HepG2 (cell line): ENCODE measurements at regions not wholly inside any gene's neighbourhood (a gene's known extent, or its start where the extent isn't known, plus 50 kb on each side); places are given as distances from the start of the nearest gene placed in this dataset.

ENCODE experiments used
- ATAC-seq: fragments of 200-7000 bp; cut with Tn5 transposase; 3 replicates; pipeline ENCODE4 v1.9.1; 2020; ENCODE audit warnings: mild to moderate bottlenecking, moderate library complexity
- BruUV-seq: library from RNA; stranded (reverse); fragments of 400-500 nt; replicated peaks from 2 replicates; lab custom pipeline; 2021; lab: Mats Ljungman, UMichigan
- CTCF ChIA-PET: fragments of 300-600 bp; formaldehyde crosslinking; extraction: SDS; loops from one replicate; lab custom pipeline; 2021; ENCODE audit warnings: low total read pairs, inconsistent platforms, low intra/inter-chr PET ratio; lab: Yijun Ruan, JAX
- POLR2A ChIA-PET: fragments of 350-600 bp; sonication (Branson Sonifier 250); formaldehyde crosslinking; loops from one replicate; lab custom pipeline; 2020; ENCODE audit warnings: antibody characterized with exemption, inconsistent platforms; lab: Yijun Ruan, JAX
- DNase-seq: peaks from one replicate; pipeline ENCODE4 v3.0.0-alpha.2; 2015; ENCODE audit warnings: low spot score
- FAIRE-seq: peaks from 3 replicates; lab custom pipeline; 2011; peaks lifted over from hg19 to GRCh38; lab: Jason Lieb, UNC
- H2AFZ ChIP-seq: one replicate; pipeline ENCODE4 v1.6.1; 2011; ENCODE audit warnings: low read length, inconsistent platforms
- H3K27ac ChIP-seq: fragments of 300-600 bp; 3 replicates; pipeline ENCODE4 v1.8.0; 2011; ENCODE audit warnings: mixed run types, mild to moderate bottlenecking, mixed read lengths, low read length, inconsistent platforms; ENCODE audit not compliant: insufficient read depth; ENCODE audit errors: extremely low read length
- H3K27me3 ChIP-seq, 2 experiments: fragments of 200-600 bp in 1 of 2; 2 replicates in 1 of 2; 3 replicates in 1 of 2; pipeline versions ENCODE4 v1.6.0 to v1.8.0; 2011; ENCODE audit warnings: low read length in 2 of 2, mild to moderate bottlenecking in 2 of 2, moderate library complexity in 2 of 2, inconsistent platforms in 1 of 2; ENCODE audit not compliant: insufficient read depth in 2 of 2, control insufficient read depth in 1 of 2
- H3K36me3 ChIP-seq, 2 experiments: fragments of 200-600 bp in 1 of 2; replicated peaks in 1 of 2; 2 replicates in 1 of 2; 3 replicates in 1 of 2; pipeline versions ENCODE4 v1.5.1 to v1.8.0; 2011; ENCODE audit warnings: low read length in 2 of 2, inconsistent platforms in 1 of 2; ENCODE audit not compliant: insufficient read depth in 2 of 2, control insufficient read depth in 1 of 2
- H3K4me1 ChIP-seq: 2 replicates; pipeline ENCODE4 v1.5.1; 2012; ENCODE audit warnings: low read length, inconsistent platforms; ENCODE audit not compliant: insufficient read depth
- H3K4me2 ChIP-seq: 2 replicates; pipeline ENCODE4 v1.6.0; 2011; ENCODE audit warnings: low read depth, low read length, inconsistent platforms
- H3K4me3 ChIP-seq, 3 experiments: fragments of 200-600 bp in 1 of 3; sonication (generic), shearing (Covaris generic) in 1 of 3; replicated peaks in 1 of 3; 2 replicates each; pipeline ENCODE4 v1.5.1; 2011 to 2016; ENCODE audit warnings: low read length in 3 of 3, inconsistent platforms in 2 of 3, low read depth in 2 of 3, mild to moderate bottlenecking in 2 of 3, control low read depth in 1 of 3, mixed read lengths in 1 of 3; ENCODE audit not compliant: insufficient read depth in 1 of 3
- H3K79me2 ChIP-seq: one replicate; pipeline ENCODE4 v1.6.1; 2011; ENCODE audit warnings: low read length, inconsistent platforms; ENCODE audit not compliant: insufficient read depth
- H3K9ac ChIP-seq: 2 replicates; pipeline ENCODE4 v1.6.0; 2011; ENCODE audit warnings: mild to moderate bottlenecking, low read depth, low read length, inconsistent platforms; ENCODE audit not compliant: insufficient read depth
- H3K9me3 ChIP-seq: 2 replicates; pipeline ENCODE4 v1.5.1; 2012; ENCODE audit warnings: mild to moderate bottlenecking, low read length
- H4K20me1 ChIP-seq: 2 replicates; pipeline ENCODE4 v1.6.0; 2011; ENCODE audit warnings: inconsistent platforms, mild to moderate bottlenecking, low read length, moderate library complexity; ENCODE audit not compliant: insufficient read depth
- ARNTL ChIP-seq: sonication (generic); formaldehyde crosslinking; IDR thresholded peaks from 2 replicates; pipeline ENCODE4 v1.4.0; 2020; ENCODE audit warnings: mild to moderate bottlenecking, missing genetic modification reagents
- CC2D1A ChIP-seq: sonication (generic); formaldehyde crosslinking; IDR thresholded peaks from 2 replicates; pipeline ENCODE4 v1.8.1; 2023; ENCODE audit warnings: mild to moderate bottlenecking, missing genetic modification reagents
- CTCF ChIP-seq: sonication (generic); formaldehyde crosslinking; IDR thresholded peaks from 2 replicates; pipeline ENCODE4 v1.5.0; 2020; ENCODE audit warnings: mild to moderate bottlenecking, missing genetic modification reagents, moderate library complexity
- HOMEZ ChIP-seq: IDR thresholded peaks from 2 replicates; pipeline ENCODE4 v1.6.1; 2016; ENCODE audit warnings: low read depth
- IKZF5 ChIP-seq: IDR thresholded peaks from 2 replicates; pipeline ENCODE4 v1.6.1; 2018; ENCODE audit warnings: missing genetic modification reagents, mild to moderate bottlenecking, missing compliant biosample characterization
- RARG ChIP-seq: sonication (generic); formaldehyde crosslinking; IDR thresholded peaks from 2 replicates; pipeline ENCODE4 v1.4.0; 2020; ENCODE audit warnings: low read depth, mild to moderate bottlenecking, missing genetic modification reagents
- SRSF9 ChIP-seq: fragments of 200-400 bp; formaldehyde crosslinking; IDR thresholded peaks from 2 replicates; pipeline ENCODE4 v1.6.1; 2018; ENCODE audit warnings: borderline replicate concordance, mild to moderate bottlenecking, low read depth, low read length; ENCODE audit not compliant: insufficient read depth, poor library complexity, severe bottlenecking
- TCF12 ChIP-seq, 2 experiments: fragments of 450-650 bp in 1 of 2; sonication (generic) in 1 of 2; formaldehyde crosslinking in 1 of 2; IDR thresholded peaks; 2 replicates each; pipeline versions ENCODE4 v1.6.1 to v1.8.0; 2017 to 2022; ENCODE audit warnings: antibody characterized with exemption in 1 of 2, mild to moderate bottlenecking in 1 of 2, missing genetic modification reagents in 1 of 2, moderate library complexity in 1 of 2
- TSC22D2 ChIP-seq: sonication (generic); formaldehyde crosslinking; IDR thresholded peaks from 2 replicates; pipeline ENCODE4 v1.5.1; 2020; ENCODE audit warnings: missing genetic modification reagents, mild to moderate bottlenecking, borderline replicate concordance
- ZNF326 ChIP-seq: sonication (generic); formaldehyde crosslinking; IDR thresholded peaks from 2 replicates; pipeline ENCODE4 v1.4.0; 2020; ENCODE audit warnings: missing genetic modification reagents, borderline replicate concordance
- WGBS: methylation state at CpG from one replicate; pipeline ENCODE4 v1.1.6; 2017; ENCODE audit warnings: low lambda C conversion rate; 5-methylcytosine and 5-hydroxymethylcytosine counted together
- in situ Hi-C: cut with HindIII; loops from 2 replicates; pipeline ENCODE4 v1.10.0; 2017; ENCODE audit warnings: low pct_unique_long_range_greater_than_20kb; ENCODE audit not compliant: extremely low pct_ligation_motif_present
- intact Hi-C: fragments of 100-400 bp; cut with micrococcal nuclease; formaldehyde crosslinking; loops from one replicate; pipeline ENCODE4 v1.10.0; 2022; ENCODE audit not compliant: unreplicated experiment

GRCh38 chr3:21328711-21329390, 422.2 kb downstream of the ZNF385D start:
- CTCF ChIA-PET: no interaction called here
- H3K36me3 ChIP-seq: no peaks in the 10 kb centered on the region
- 60% methylated on average over 11 of the region's 11 CpGs for WGBS
- no peak overlapping the region for H3K4me2 ChIP-seq
- H3K4me1 ChIP-seq: no peaks in the 10 kb centered on the region
- FAIRE-seq: no peak
- no peak for DNase-seq
- H3K9ac ChIP-seq: no peak overlapping the region
- BruUV-seq: no TSS peak
- no peak overlapping the region for H3K4me3 ChIP-seq
- ATAC-seq: no peak
- POLR2A ChIA-PET: no interaction called here
- H3K9me3 ChIP-seq: peaks cover 84% of the 10 kb centered on the region
- H4K20me1 ChIP-seq: no peaks in the 10 kb centered on the region
- H3K27me3 ChIP-seq: no peaks in the 10 kb centered on the region
- TF ChIP-seq ARNTL (CRISPR knock-in tag) (no peak), TSC22D2 (no peak)
- no peak overlapping the region for H3K27ac ChIP-seq
- H3K79me2 ChIP-seq: no peaks in the 10 kb centered on the region
- intact Hi-C loops: no loop called here
- in situ Hi-C loops: no loop called here
- H2AFZ ChIP-seq: no peak overlapping the region

- Histone ChIP-seq H3K27ac (no peak overlapping the region), H3K79me2 (no peaks in the 10 kb centered on the region), H3K27me3 (no peaks in the 10 kb centered on the region), H3K9ac (no peak overlapping the region), H3K4me1 (no peaks in the 10 kb centered on the region), H3K4me2 (no peak overlapping the region), H3K9me3 (peaks cover 82% of the 10 kb centered on the region), H2AFZ (no peak overlapping the region), H3K36me3 (no peaks in the 10 kb centered on the region), H4K20me1 (no peaks in the 10 kb centered on the region), H3K4me3 (no peak overlapping the region)
- in situ Hi-C loops (no loop called here), intact Hi-C loops (no loop called here)
- no peak for ATAC-seq
- no TSS peak for BruUV-seq
- no peak for DNase-seq
- POLR2A ChIA-PET: no interaction called here
- 0% methylated on average over 3 of the region's 3 CpGs for WGBS
- no peak for FAIRE-seq
- CTCF ChIA-PET: no interaction called here
- TF ChIP-seq IKZF5 (no peak), ZNF326 (no peak), CTCF (no peak), TCF12 (IDR thresholded peaks at IDR 0.05) (no peak), TCF12 (CRISPR knock-in tag; IDR thresholded peaks at IDR 0.05) (no peak), HOMEZ (CRISPR knock-in tag) (no peak), SRSF9 (no peak), CC2D1A (no peak), RARG (CRISPR knock-in tag) (no peak)
These were observed 424.1 kb downstream of the ZNF385D start for GRCh38 chr3:21326704-21327475.
